Naive thymus-derived CD4-positive, alpha-beta T cell (primary cell): ENCODE measurements at regions not wholly inside any gene's neighbourhood (a gene's known extent, or its start where the extent isn't known, plus 50 kb on each side); places are given as distances from the start of the nearest gene placed in this dataset.

Experiments
- ATAC-seq: fragments of 150-1000 bp; cut with Tn5 transposase; 2 replicates; pipeline ENCODE4 v1.10.0; 2021; ENCODE audit warnings: mild to moderate bottlenecking, moderate library complexity
- CTCF ChIA-PET: fragments of 350-600 bp; sonication (Branson Sonifier 250); formaldehyde crosslinking; loops from one replicate; lab custom pipeline; 2021; ENCODE audit warnings: antibody characterized with exemption; lab: Charles Lee
- POLR2A ChIA-PET: fragments of 350-600 bp; sonication (Branson Sonifier 250); formaldehyde crosslinking; loops from one replicate; lab custom pipeline; 2021; ENCODE audit warnings: antibody characterized with exemption, inconsistent platforms; lab: Charles Lee
- DNase-seq, 9 donors: peaks; one replicate each; pipeline versions ENCODE4 v3.0.0 to v3.0.0-alpha.2; 2020 to 2022; ENCODE audit warnings: mixed read lengths in 1 of 9
- H3K27ac ChIP-seq: one replicate; pipeline ENCODE4 v1.7.0; 2013; ENCODE audit warnings: mild to moderate bottlenecking, low read depth, low read length, moderate library complexity
- H3K27me3 ChIP-seq, 2 donors: one replicate each; pipeline ENCODE4 v1.7.0; 2013; ENCODE audit warnings: low read length in 2 of 2, mild to moderate bottlenecking in 2 of 2, moderate library complexity in 2 of 2; ENCODE audit not compliant: control insufficient read depth in 2 of 2, insufficient read depth in 2 of 2
- H3K36me3 ChIP-seq, 3 experiments: 1 replicate in 2 of 3; 2 replicates in 1 of 3; pipeline ENCODE4 v1.7.0; 2013; ENCODE audit warnings: low read length in 3 of 3, mild to moderate bottlenecking in 3 of 3, moderate library complexity in 1 of 3; ENCODE audit not compliant: insufficient read depth in 3 of 3, control insufficient read depth in 2 of 3
- H3K4me1 ChIP-seq, 2 donors: one replicate each; pipeline ENCODE4 v1.7.0; 2013; ENCODE audit warnings: low read length in 2 of 2, mild to moderate bottlenecking in 2 of 2, moderate library complexity in 1 of 2; ENCODE audit not compliant: control insufficient read depth in 2 of 2, insufficient read depth in 2 of 2
- H3K4me3 ChIP-seq: 2 replicates; pipeline ENCODE4 v1.7.0; 2013; ENCODE audit warnings: mild to moderate bottlenecking, low read length
- H3K9me3 ChIP-seq, 3 experiments: 1 replicate in 2 of 3; 2 replicates in 1 of 3; pipeline ENCODE4 v1.7.0; 2013; ENCODE audit warnings: low read length in 3 of 3; ENCODE audit not compliant: control insufficient read depth in 2 of 3
- H3K27ac Mint-ChIP-seq, 9 donors: one replicate each; pipeline ENCODE4 v1.8.0; 2020 to 2022; ENCODE audit warnings: mixed read lengths in 9 of 9, mild to moderate bottlenecking in 8 of 9, moderate library complexity in 5 of 9, inconsistent platforms in 2 of 9
- H3K27me3 Mint-ChIP-seq, 5 donors: one replicate each; pipeline ENCODE4 v1.8.0; 2021 to 2022; ENCODE audit warnings: mixed read lengths in 5 of 5, mild to moderate bottlenecking in 1 of 5
- H3K36me3 Mint-ChIP-seq, 5 donors: one replicate each; pipeline ENCODE4 v1.8.0; 2020 to 2022; ENCODE audit warnings: mixed read lengths in 5 of 5, mild to moderate bottlenecking in 3 of 5, inconsistent platforms in 1 of 5
- H3K4me1 Mint-ChIP-seq, 7 donors: one replicate each; pipeline ENCODE4 v1.8.0; 2020 to 2022; ENCODE audit warnings: mixed read lengths in 7 of 7, mild to moderate bottlenecking in 3 of 7, inconsistent platforms in 1 of 7
- H3K4me3 Mint-ChIP-seq, 10 donors: one replicate each; pipeline ENCODE4 v1.8.0; 2020 to 2022; ENCODE audit warnings: mild to moderate bottlenecking in 10 of 10, mixed read lengths in 10 of 10, moderate library complexity in 6 of 10, inconsistent platforms in 2 of 10
- H3K9me3 Mint-ChIP-seq, 11 donors: one replicate each; pipeline ENCODE4 v1.8.0; 2020 to 2022; ENCODE audit warnings: mixed read lengths in 11 of 11, mild to moderate bottlenecking in 4 of 11, inconsistent platforms in 1 of 11, moderate library complexity in 1 of 11
- intact Hi-C, 2 donors: fragments of 100-400 bp; cut with micrococcal nuclease; formaldehyde crosslinking; loops; one replicate each; pipeline ENCODE4 v1.15.1; 2023

DNA sequence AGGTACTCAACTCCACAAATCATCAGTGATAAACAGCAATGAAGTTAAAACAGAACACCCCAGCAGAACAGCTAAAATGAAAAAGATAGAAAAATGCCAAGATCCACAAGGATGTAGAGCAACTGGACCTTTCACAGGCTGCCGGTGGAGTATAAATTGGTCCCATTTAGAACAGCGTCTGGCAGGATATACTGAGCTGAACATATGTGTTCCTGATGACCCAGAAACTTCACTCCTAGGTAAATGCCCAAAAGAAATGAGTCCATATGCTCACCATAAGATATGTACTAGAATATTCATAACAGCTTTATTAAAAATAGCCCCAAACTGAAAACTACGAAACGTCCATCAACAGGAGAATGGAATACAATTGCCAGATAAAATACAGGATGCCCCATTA lies 102.4 kb downstream of the OAT start:
- H3K4me1 Mint-ChIP-seq = peaks cover 0 to 1% (median 0%) of the 10 kb centered on the region in 7 donors
- peaks cover 0 to 6% (median 2%) of the 10 kb centered on the region in 5 donors for H3K27me3 Mint-ChIP-seq
- DNase-seq (no peak), ATAC-seq (no peak)
- no peaks in the 10 kb centered on the region for H3K4me1 ChIP-seq
- no peak overlapping the region for H3K27ac Mint-ChIP-seq
- H3K9me3 ChIP-seq = no peaks in the 10 kb centered on the region
- no peaks in the 10 kb centered on the region for H3K36me3 ChIP-seq
- H3K9me3 Mint-ChIP-seq = peaks cover 0 to 8% (median 2%) of the 10 kb centered on the region in 11 donors
- no peaks in the 10 kb centered on the region for H3K27me3 ChIP-seq
- no peak overlapping the region for H3K4me3 ChIP-seq
- POLR2A ChIA-PET = no interaction called here
- intact Hi-C loops = loop anchor here in 1 of 2 donors (10.0 kb wide), 1 partner anchor 1078 kb away; no protein-coding TSS in a partner anchor
- CTCF ChIA-PET = no interaction called here
- no peak overlapping the region for H3K4me3 Mint-ChIP-seq
- H3K27ac ChIP-seq = no peak overlapping the region
- no peaks in the 10 kb centered on the region for H3K36me3 Mint-ChIP-seq

GRCh38 chr10:124315591-124316270 lies 103.0 kb downstream of the OAT start:
- no peaks in the 10 kb centered on the region for H3K4me1 ChIP-seq
- Mint-ChIP-seq H3K9me3 (peaks cover 0 to 8% (median 2%) of the 10 kb centered on the region in 11 donors), H3K4me3 (no peak overlapping the region), H3K4me1 (peaks cover 0 to 1% (median 0%) of the 10 kb centered on the region in 7 donors), H3K27ac (no peak overlapping the region), H3K36me3 (no peaks in the 10 kb centered on the region), H3K27me3 (peaks cover 0 to 6% (median 2%) of the 10 kb centered on the region in 5 donors)
- DNase-seq (no peak), ATAC-seq (peak; percentile 54)
- intact Hi-C loops = loop anchor here in 1 of 2 donors (10.0 kb wide), 1 partner anchor 1079 kb away; no protein-coding TSS in a partner anchor
- POLR2A ChIA-PET = no interaction called here
- no peak overlapping the region for H3K27ac ChIP-seq
- H3K27me3 ChIP-seq = no peaks in the 10 kb centered on the region
- CTCF ChIA-PET = no interaction called here
- no peaks in the 10 kb centered on the region for H3K36me3 ChIP-seq
- H3K4me3 ChIP-seq = no peak overlapping the region
- no peaks in the 10 kb centered on the region for H3K9me3 ChIP-seq

GRCh38 chr10:124313374-124313773 lies 105.3 kb downstream of the OAT start:
- POLR2A ChIA-PET = no interaction called here
- Mint-ChIP-seq H3K36me3 (no peaks in the 10 kb centered on the region), H3K4me1 (peaks cover 0 to 1% (median 0%) of the 10 kb centered on the region in 7 donors), H3K9me3 (peaks cover 0 to 6% (median 0%) of the 10 kb centered on the region in 11 donors), H3K4me3 (no peak overlapping the region), H3K27ac (no peak overlapping the region), H3K27me3 (peaks cover 0 to 6% (median 4%) of the 10 kb centered on the region in 5 donors)
- Histone ChIP-seq H3K36me3 (no peaks in the 10 kb centered on the region), H3K9me3 (no peaks in the 10 kb centered on the region), H3K27ac (no peak overlapping the region), H3K4me1 (no peaks in the 10 kb centered on the region), H3K4me3 (no peak overlapping the region), H3K27me3 (no peaks in the 10 kb centered on the region)
- CTCF ChIA-PET = no interaction called here
- DNase-seq (no peak), ATAC-seq (no peak)
- intact Hi-C loops = loop anchor here in 1 of 2 donors (10.0 kb wide), 1 partner anchor 1081 kb away; no protein-coding TSS in a partner anchor

DNA sequence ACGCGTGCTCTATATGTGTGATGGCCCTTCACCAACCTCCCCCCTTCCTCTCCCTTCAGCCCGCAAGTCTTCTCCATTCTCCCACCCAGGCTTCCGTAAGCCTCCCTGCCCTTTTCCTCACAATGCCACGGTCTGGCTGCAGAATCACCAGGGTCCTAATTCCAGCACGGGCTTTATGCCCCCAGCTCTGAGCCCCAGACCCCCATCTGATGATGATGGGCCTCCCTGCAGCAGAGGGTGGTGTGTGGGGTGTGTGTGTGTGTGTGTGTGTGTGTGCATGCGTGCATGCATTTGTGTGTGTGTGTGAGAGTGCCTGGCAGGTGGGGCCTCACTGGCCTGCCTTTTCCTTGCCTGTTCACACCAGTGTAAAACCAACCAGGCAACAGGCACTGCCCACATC lies 109.9 kb downstream of the OAT start:
- Histone ChIP-seq H3K36me3 (no peaks in the 10 kb centered on the region), H3K4me1 (no peaks in the 10 kb centered on the region), H3K4me3 (no peak overlapping the region), H3K9me3 (no peaks in the 10 kb centered on the region), H3K27me3 (no peaks in the 10 kb centered on the region), H3K27ac (no peak overlapping the region)
- Mint-ChIP-seq H3K4me1 (peaks cover 0 to 3% (median 0%) of the 10 kb centered on the region in 7 donors), H3K9me3 (peaks cover 0 to 3% (median 0%) of the 10 kb centered on the region in 11 donors), H3K4me3 (no peak overlapping the region), H3K27me3 (peaks cover 0 to 5% (median 0%) of the 10 kb centered on the region in 5 donors), H3K36me3 (no peaks in the 10 kb centered on the region), H3K27ac (no peak overlapping the region)
- ChIA-PET POLR2A (no interaction called here), CTCF (no interaction called here)
- intact Hi-C loops = no loop called here
- DNase-seq (no peak), ATAC-seq (no peak)

DNA sequence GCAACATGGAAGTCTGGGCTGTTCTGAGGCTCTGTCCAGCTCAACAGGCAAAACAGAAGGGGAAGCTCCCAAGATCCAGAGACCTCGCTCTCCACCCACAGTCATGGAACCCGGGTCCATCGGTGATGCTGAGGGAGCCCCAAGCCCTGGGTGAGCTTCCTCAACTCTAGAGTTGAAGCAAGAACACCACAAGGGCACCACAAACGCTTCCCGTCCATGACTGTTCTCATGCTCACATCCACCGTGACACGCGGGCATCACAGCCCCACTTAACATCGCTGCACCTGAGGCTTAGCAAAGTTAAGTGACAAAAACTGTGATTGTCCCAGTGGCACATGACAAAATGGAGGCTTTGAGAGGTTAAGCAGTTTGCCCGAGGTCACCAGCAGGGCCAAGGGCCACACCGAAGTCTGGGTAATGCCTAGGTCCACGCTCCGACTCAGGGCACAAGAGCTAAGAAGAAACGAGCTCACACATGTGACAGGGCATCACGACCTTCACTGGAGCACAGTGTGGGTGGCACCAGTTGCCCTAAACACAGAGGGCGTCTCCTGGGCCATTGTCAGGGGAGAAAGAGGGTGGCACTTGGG lies 110.6 kb downstream of the OAT start:
- ChIA-PET CTCF (no interaction called here), POLR2A (no interaction called here)
- ATAC-seq = no peak
- no peak for DNase-seq
- Mint-ChIP-seq H3K9me3 (no peaks in the 10 kb centered on the region), H3K27ac (no peak overlapping the region), H3K36me3 (no peaks in the 10 kb centered on the region), H3K4me1 (peaks cover 0 to 3% (median 0%) of the 10 kb centered on the region in 7 donors), H3K27me3 (peaks cover 0 to 2% (median 0%) of the 10 kb centered on the region in 5 donors), H3K4me3 (no peak overlapping the region)
- Histone ChIP-seq H3K27me3 (no peaks in the 10 kb centered on the region), H3K36me3 (no peaks in the 10 kb centered on the region), H3K4me3 (no peak overlapping the region), H3K27ac (no peak overlapping the region), H3K4me1 (no peaks in the 10 kb centered on the region), H3K9me3 (no peaks in the 10 kb centered on the region)
- intact Hi-C loops = no loop called here

DNA sequence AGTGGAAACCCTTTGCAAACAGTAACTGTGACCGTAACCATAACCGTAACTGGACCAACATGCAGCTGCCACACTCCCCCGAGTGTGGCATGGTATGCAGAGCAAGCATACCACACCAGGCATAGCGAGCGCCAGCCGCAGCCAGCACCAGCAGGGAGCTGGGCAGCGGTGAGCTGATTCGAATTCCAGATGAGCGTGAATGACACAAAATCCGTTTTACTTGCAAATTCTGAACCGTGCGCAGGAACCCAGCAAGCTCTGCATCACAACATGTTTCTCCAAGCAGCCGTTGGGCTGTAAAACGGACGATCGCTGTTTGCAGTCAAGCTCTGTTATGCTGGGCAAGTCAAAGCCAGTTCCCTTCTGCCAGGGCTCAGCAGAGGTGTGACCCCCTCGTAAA lies 111.1 kb downstream of the OAT start:
- Mint-ChIP-seq H3K27me3 (peaks cover 0 to 2% (median 0%) of the 10 kb centered on the region in 5 donors), H3K4me1 (peaks cover 0 to 3% (median 0%) of the 10 kb centered on the region in 7 donors), H3K9me3 (no peaks in the 10 kb centered on the region), H3K36me3 (no peaks in the 10 kb centered on the region), H3K27ac (no peak overlapping the region), H3K4me3 (no peak overlapping the region)
- intact Hi-C loops = no loop called here
- Histone ChIP-seq H3K27me3 (no peaks in the 10 kb centered on the region), H3K4me1 (no peaks in the 10 kb centered on the region), H3K27ac (no peak overlapping the region), H3K4me3 (no peak overlapping the region), H3K36me3 (no peaks in the 10 kb centered on the region), H3K9me3 (no peaks in the 10 kb centered on the region)
- no peak for ATAC-seq
- CTCF ChIA-PET = no interaction called here
- POLR2A ChIA-PET = no interaction called here
- no peak for DNase-seq
